Keratinocyte (primary cell): ENCODE measurements at regions not wholly inside any gene's neighbourhood (a gene's known extent, or its start where the extent isn't known, plus 50 kb on each side); places are given as distances from the start of the nearest gene placed in this dataset.

Experiments
- DNase-seq: peaks from one replicate; pipeline ENCODE4 v3.0.0-alpha.2; 2011; ENCODE audit warnings: low read depth, missing footprints, low spot score
- FAIRE-seq: peaks from 2 replicates; lab custom pipeline; 2011; peaks lifted over from hg19 to GRCh38; lab: Jason Lieb, UNC
- H2AFZ ChIP-seq: 2 replicates; pipeline ENCODE4 v1.6.0; 2012; ENCODE audit warnings: low read length, control low read depth, inconsistent platforms; ENCODE audit not compliant: control insufficient read depth
- H3K27ac ChIP-seq: 2 replicates; pipeline ENCODE4 v1.5.1; 2011; ENCODE audit warnings: low read length; ENCODE audit not compliant: control insufficient read depth, insufficient read depth
- H3K27me3 ChIP-seq: 3 replicates; pipeline ENCODE4 v1.6.0; 2011; ENCODE audit warnings: low read length; ENCODE audit not compliant: control insufficient read depth, insufficient read depth; ENCODE audit errors: extremely low read depth
- H3K36me3 ChIP-seq, 2 experiments: 2 replicates in 1 of 2; 3 replicates in 1 of 2; pipeline ENCODE4 v1.5.1; 2011; ENCODE audit warnings: low read length in 2 of 2, mild to moderate bottlenecking in 1 of 2; ENCODE audit not compliant: control insufficient read depth in 2 of 2, insufficient read depth in 2 of 2; ENCODE audit errors: extremely low read depth in 1 of 2
- H3K4me1 ChIP-seq: 3 replicates; pipeline ENCODE4 v1.5.1; 2011; ENCODE audit warnings: low read length; ENCODE audit not compliant: control insufficient read depth, insufficient read depth; ENCODE audit errors: extremely low read depth
- H3K4me2 ChIP-seq: 3 replicates; pipeline ENCODE4 v1.6.0; 2011; ENCODE audit warnings: low read depth, low read length; ENCODE audit not compliant: control insufficient read depth, insufficient read depth; ENCODE audit errors: extremely low read depth
- H3K4me3 ChIP-seq, 3 experiments: fragments of 200-600 bp in 1 of 3; sonication (generic) in 1 of 3; 2 replicates in 2 of 3; 3 replicates in 1 of 3; pipeline ENCODE4 v1.5.1; 2011 to 2016; ENCODE audit warnings: low read length in 3 of 3, mild to moderate bottlenecking in 3 of 3, control low read depth in 2 of 3, inconsistent platforms in 1 of 3, low read depth in 1 of 3, mixed read lengths in 1 of 3, mixed run types in 1 of 3, moderate library complexity in 1 of 3; ENCODE audit not compliant: control insufficient read depth in 2 of 3, insufficient read depth in 2 of 3; ENCODE audit errors: extremely low read depth in 1 of 3
- H3K79me2 ChIP-seq: 2 replicates; pipeline ENCODE4 v1.6.0; 2012; ENCODE audit warnings: low read length; ENCODE audit not compliant: control insufficient read depth, insufficient read depth
- H3K9ac ChIP-seq: 3 replicates; pipeline ENCODE4 v1.6.0; 2011; ENCODE audit warnings: low read length; ENCODE audit not compliant: control insufficient read depth, insufficient read depth; ENCODE audit errors: extremely low read depth
- H3K9me1 ChIP-seq: 3 replicates; pipeline ENCODE4 v1.6.0; 2011; ENCODE audit warnings: low read length; ENCODE audit not compliant: control insufficient read depth, insufficient read depth; ENCODE audit errors: extremely low read depth
- H3K9me3 ChIP-seq: 2 replicates; pipeline ENCODE4 v1.5.1; 2012; ENCODE audit warnings: low read depth, low read length; ENCODE audit not compliant: control insufficient read depth
- H4K20me1 ChIP-seq: 3 replicates; pipeline ENCODE4 v1.6.0; 2011; ENCODE audit warnings: low read length; ENCODE audit not compliant: control insufficient read depth, insufficient read depth; ENCODE audit errors: extremely low read depth
- CTCF ChIP-seq, 3 experiments: IDR thresholded peaks in 1 of 3; conservative IDR thresholded peaks in 1 of 3; optimal IDR thresholded peaks in 1 of 3; 2 replicates in 2 of 3; 3 replicates in 1 of 3; pipeline versions ENCODE3 to v1.5.1; 2011; ENCODE audit warnings: low read length in 3 of 3, mild to moderate bottlenecking in 3 of 3, moderate library complexity in 2 of 3, control low read depth in 1 of 3, inconsistent platforms in 1 of 3; ENCODE audit not compliant: insufficient read depth in 2 of 3; ENCODE audit errors: extremely low read depth in 1 of 3
- EZH2 ChIP-seq: IDR thresholded peaks from one replicate; pipeline ENCODE4 v1.6.1; 2012; ENCODE audit warnings: inconsistent platforms, mild to moderate bottlenecking, low read length, moderate library complexity
- dilution Hi-C: fragments of 300-500 bp; cut with MboI; formaldehyde crosslinking; loops from one replicate; pipeline ENCODE4 v1.7.0; 2020; ENCODE audit warnings: low sequenced_read_pairs; ENCODE audit not compliant: extremely low pct_ligation_motif_present

- Histone ChIP-seq H3K4me2 (no peak overlapping the region), H3K27ac (no peak overlapping the region), H3K27me3 (peaks cover 5% of the 10 kb centered on the region), H2AFZ (no peak overlapping the region), H3K36me3 (no peaks in the 10 kb centered on the region), H3K79me2 (no peaks in the 10 kb centered on the region), H3K9ac (no peak overlapping the region), H3K9me1 (no peaks in the 10 kb centered on the region), H3K9me3 (no peaks in the 10 kb centered on the region), H3K4me3 (no peak overlapping the region), H4K20me1 (no peaks in the 10 kb centered on the region), H3K4me1 (peaks cover 29% of the 10 kb centered on the region)
- FAIRE-seq, result no peak
- dilution Hi-C loops, result no loop called here
- DNase-seq, result no peak
- TF ChIP-seq CTCF (optimal IDR thresholded peaks at IDR 0.05 in 1 of 3, IDR thresholded peaks at IDR 0.05 in 1 of 3, conservative IDR thresholded peaks at IDR 0.05 in 1 of 3; ENCODE audit: extremely low read depth in 1 of 3, insufficient read depth in 2 of 3, low read length in 3 of 3) (no peak), EZH2 (no peak)
Observed at GRCh38 chr21:45338311-45339017, 50.8 kb upstream of the POFUT2 start.

GRCh38 chr21:45339421-45340402 is 52.0 kb upstream of the POFUT2 start:
- no peak for TF ChIP-seq CTCF (optimal IDR thresholded peaks at IDR 0.05 in 1 of 3, IDR thresholded peaks at IDR 0.05 in 1 of 3, conservative IDR thresholded peaks at IDR 0.05 in 1 of 3; ENCODE audit: extremely low read depth in 1 of 3, insufficient read depth in 2 of 3, low read length in 3 of 3)
- TF ChIP-seq EZH2, result no peak
- H3K36me3 ChIP-seq, result no peaks in the 10 kb centered on the region
- H2AFZ ChIP-seq, result no peak overlapping the region
- no peak for FAIRE-seq
- no peaks in the 10 kb centered on the region for H3K9me1 ChIP-seq
- peaks cover 5% of the 10 kb centered on the region for H3K27me3 ChIP-seq
- no peaks in the 10 kb centered on the region for H4K20me1 ChIP-seq
- H3K4me2 ChIP-seq, result no peak overlapping the region
- H3K4me1 ChIP-seq, result peaks cover 18% of the 10 kb centered on the region
- DNase-seq, result no peak
- no peaks in the 10 kb centered on the region for H3K9me3 ChIP-seq
- dilution Hi-C loops, result no loop called here
- H3K4me3 ChIP-seq, result no peak overlapping the region
- H3K9ac ChIP-seq, result no peak overlapping the region
- no peaks in the 10 kb centered on the region for H3K79me2 ChIP-seq
- H3K27ac ChIP-seq, result no peak overlapping the region
